B cell (primary cell): ENCODE measurements at regions not wholly inside any gene's neighbourhood (a gene's known extent, or its start where the extent isn't known, plus 50 kb on each side); places are given as distances from the start of the nearest gene placed in this dataset.

Experiments
- ATAC-seq: fragments of 200-7000 bp; cut with Tn5 transposase; one replicate; pipeline ENCODE4 v1.10.0; 2021; ENCODE audit warnings: low read depth, mild to moderate bottlenecking, moderate number of reproducible peaks, moderate library complexity
- CTCF ChIA-PET: fragments of 350-600 bp; sonication (Branson Sonifier 250); formaldehyde crosslinking; loops from one replicate; lab custom pipeline; 2021; ENCODE audit warnings: antibody characterized with exemption, inconsistent platforms; lab: Charles Lee
- POLR2A ChIA-PET: fragments of 350-600 bp; sonication (Branson Sonifier 250); formaldehyde crosslinking; loops from one replicate; lab custom pipeline; 2021; ENCODE audit warnings: antibody characterized with exemption; lab: Charles Lee
- DNase-seq: peaks from one replicate; pipeline ENCODE4 v3.0.0; 2013
- H2AFZ ChIP-seq: 2 replicates; pipeline ENCODE4 v1.6.1; 2012; ENCODE audit warnings: mild to moderate bottlenecking, low read depth, low read length; ENCODE audit not compliant: insufficient read depth, poor library complexity, severe bottlenecking
- H3K27ac ChIP-seq, 2 donors: 1 replicate in 1 of 2; 2 replicates in 1 of 2; pipeline ENCODE4 v1.5.1; 2012 to 2013; ENCODE audit warnings: low read length in 2 of 2, mild to moderate bottlenecking in 2 of 2, moderate library complexity in 1 of 2
- H3K27me3 ChIP-seq, 4 experiments: fragments of 200-600 bp in 1 of 4; sonication (generic) in 1 of 4; replicated peaks in 1 of 4; 1 replicate in 2 of 4; 2 replicates in 2 of 4; pipeline versions ENCODE4 v1.6.1 to v1.7.0; 2013 to 2016; ENCODE audit warnings: low read length in 3 of 4, mild to moderate bottlenecking in 2 of 4, mixed read lengths in 1 of 4, moderate library complexity in 1 of 4; ENCODE audit not compliant: insufficient read depth in 4 of 4, control insufficient read depth in 3 of 4; ENCODE audit errors: control extremely low read depth in 1 of 4
- H3K36me3 ChIP-seq, 2 experiments: replicated peaks in 1 of 2; 1 replicate in 1 of 2; 2 replicates in 1 of 2; pipeline versions ENCODE4 v1.6.1 to v1.7.1; 2013; ENCODE audit warnings: low read length in 1 of 2; ENCODE audit not compliant: insufficient read depth in 2 of 2, control insufficient read depth in 1 of 2; ENCODE audit errors: control extremely low read depth in 1 of 2, extremely low read depth in 1 of 2
- H3K4me1 ChIP-seq, 2 donors: fragments of 200-600 bp in 1 of 2; sonication (generic) in 1 of 2; 1 replicate in 1 of 2; 2 replicates in 1 of 2; pipeline versions ENCODE4 v1.5.1 to v1.6.1; 2013 to 2017; ENCODE audit warnings: low read length in 2 of 2; ENCODE audit not compliant: control insufficient read depth in 2 of 2, insufficient read depth in 2 of 2
- H3K4me2 ChIP-seq: replicated peaks from 2 replicates; pipeline ENCODE3; 2012; ENCODE audit warnings: mild to moderate bottlenecking, low read depth, low read length; ENCODE audit not compliant: poor library complexity, severe bottlenecking
- H3K4me3 ChIP-seq, 5 experiments: fragments of 200-600 bp in 1 of 5; sonication (generic) in 1 of 5; 1 replicate in 3 of 5; 2 replicates in 2 of 5; pipeline versions ENCODE4 v1.5.1 to v1.7.0; 2011 to 2016; ENCODE audit warnings: low read length in 4 of 5, mild to moderate bottlenecking in 4 of 5, low read depth in 2 of 5, control low read depth in 1 of 5, moderate library complexity in 1 of 5; ENCODE audit not compliant: insufficient read depth in 1 of 5; ENCODE audit errors: control extremely low read depth in 1 of 5, extremely low read depth in 1 of 5
- H3K79me2 ChIP-seq: fragments of 200-600 bp; sonication (generic); one replicate; pipeline ENCODE4 v1.6.0; 2016; ENCODE audit warnings: low read length; ENCODE audit not compliant: control insufficient read depth, insufficient read depth
- H3K9ac ChIP-seq: fragments of 200-600 bp; sonication (generic); 2 replicates; pipeline ENCODE4 v1.6.1; 2017; ENCODE audit warnings: mild to moderate bottlenecking, low read length, moderate library complexity
- H3K9me3 ChIP-seq, 3 donors: one replicate each; pipeline versions ENCODE4 v1.6.1 to v1.7.1; 2013; ENCODE audit warnings: low read length in 2 of 3; ENCODE audit not compliant: control insufficient read depth in 2 of 3, insufficient read depth in 1 of 3; ENCODE audit errors: control extremely low read depth in 1 of 3
- H4K20me1 ChIP-seq: 2 replicates; pipeline ENCODE4 v1.6.0; 2012; ENCODE audit warnings: mild to moderate bottlenecking, low read length; ENCODE audit not compliant: insufficient read depth, control insufficient read depth, poor library complexity, severe bottlenecking
- H3K27ac Mint-ChIP-seq: one replicate; pipeline ENCODE4 v1.8.0; 2021; ENCODE audit warnings: mixed read lengths
- H3K27me3 Mint-ChIP-seq: one replicate; pipeline ENCODE4 v1.8.0; 2021; ENCODE audit warnings: mixed read lengths
- H3K4me1 Mint-ChIP-seq: one replicate; pipeline ENCODE4 v1.8.0; 2021; ENCODE audit warnings: mixed read lengths
- H3K4me3 Mint-ChIP-seq: one replicate; pipeline ENCODE4 v1.8.0; 2021; ENCODE audit warnings: mixed read lengths
- H3K9me3 Mint-ChIP-seq: one replicate; pipeline ENCODE4 v1.8.0; 2022; ENCODE audit warnings: mixed read lengths; ENCODE audit not compliant: insufficient read depth
- EZH2 ChIP-seq: IDR thresholded peaks from 2 replicates; pipeline ENCODE4 v1.6.1; 2012; ENCODE audit warnings: borderline replicate concordance, low read depth, mild to moderate bottlenecking, moderate library complexity, low read length; ENCODE audit not compliant: insufficient read depth, poor library complexity, severe bottlenecking
- WGBS: methylation state at CpG from one replicate; pipeline ENCODE4 v1.1.5; 2013; ENCODE audit warnings: missing lambda C conversion rate; ENCODE audit not compliant: insufficient coverage; 5-methylcytosine and 5-hydroxymethylcytosine counted together
- intact Hi-C: fragments of 100-400 bp; cut with micrococcal nuclease; formaldehyde crosslinking; loops from one replicate; pipeline ENCODE4 v1.10.0; 2022
- TF ChIP-seq, protein P1 (sequence below): fragments of 200-600 bp; IDR thresholded peaks from one replicate; pipeline ENCODE4 v1.8.0; 2022; ENCODE audit warnings: antibody characterized with exemption, mild to moderate bottlenecking

DNA sequence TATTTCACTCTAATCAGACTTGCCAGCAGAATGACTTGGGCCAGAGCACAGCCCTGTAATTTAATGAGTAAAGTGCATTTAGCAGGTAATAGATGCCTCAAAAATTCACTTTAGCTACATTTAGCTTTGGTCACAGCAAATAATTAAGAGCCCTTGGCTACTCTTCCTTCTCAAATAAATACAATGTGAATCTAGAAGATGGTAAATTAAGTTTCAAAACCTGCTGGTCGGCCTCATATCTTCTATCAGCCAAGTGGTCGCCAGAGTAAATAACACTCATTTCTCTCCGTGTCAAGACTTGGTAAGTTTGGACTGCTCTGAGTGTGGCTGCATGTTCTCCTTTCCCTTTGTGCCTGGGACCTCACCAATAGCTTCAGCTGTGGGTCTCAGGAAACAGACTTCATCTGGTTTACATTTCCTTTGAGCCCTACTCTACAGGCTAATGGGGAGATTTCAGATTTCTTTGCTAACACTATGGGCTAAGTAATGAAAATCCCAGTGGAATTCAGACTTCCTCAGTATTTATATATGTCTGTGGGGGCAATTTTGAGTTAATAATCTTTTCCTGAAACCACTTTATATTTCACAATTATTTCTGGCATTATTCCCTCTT lies 375.8 kb downstream of the RBM43 start:
- ChIA-PET CTCF (no interaction called here), POLR2A (no interaction called here)
- Mint-ChIP-seq H3K4me3 (no peak overlapping the region), H3K9me3 (no peaks in the 10 kb centered on the region), H3K27ac (no peak overlapping the region), H3K27me3 (no peaks in the 10 kb centered on the region), H3K4me1 (no peaks in the 10 kb centered on the region)
- 67% methylated on average over 1 of the region's 3 CpGs for WGBS
- Histone ChIP-seq H3K9me3 (no peaks in the 10 kb centered on the region), H4K20me1 (no peaks in the 10 kb centered on the region), H3K4me2 (no peak overlapping the region), H3K27me3 (no peaks in the 10 kb centered on the region), H3K4me1 (no peaks in the 10 kb centered on the region), H3K9ac (no peak overlapping the region), H3K4me3 (no peak overlapping the region), H2AFZ (no peak overlapping the region), H3K79me2 (no peaks in the 10 kb centered on the region), H3K36me3 (no peaks in the 10 kb centered on the region), H3K27ac (no peak overlapping the region)
- intact Hi-C loops: no loop called here
- ATAC-seq: no peak
- TF ChIP-seq EZH2: no peak
- TF ChIP-seq, protein P1, sequence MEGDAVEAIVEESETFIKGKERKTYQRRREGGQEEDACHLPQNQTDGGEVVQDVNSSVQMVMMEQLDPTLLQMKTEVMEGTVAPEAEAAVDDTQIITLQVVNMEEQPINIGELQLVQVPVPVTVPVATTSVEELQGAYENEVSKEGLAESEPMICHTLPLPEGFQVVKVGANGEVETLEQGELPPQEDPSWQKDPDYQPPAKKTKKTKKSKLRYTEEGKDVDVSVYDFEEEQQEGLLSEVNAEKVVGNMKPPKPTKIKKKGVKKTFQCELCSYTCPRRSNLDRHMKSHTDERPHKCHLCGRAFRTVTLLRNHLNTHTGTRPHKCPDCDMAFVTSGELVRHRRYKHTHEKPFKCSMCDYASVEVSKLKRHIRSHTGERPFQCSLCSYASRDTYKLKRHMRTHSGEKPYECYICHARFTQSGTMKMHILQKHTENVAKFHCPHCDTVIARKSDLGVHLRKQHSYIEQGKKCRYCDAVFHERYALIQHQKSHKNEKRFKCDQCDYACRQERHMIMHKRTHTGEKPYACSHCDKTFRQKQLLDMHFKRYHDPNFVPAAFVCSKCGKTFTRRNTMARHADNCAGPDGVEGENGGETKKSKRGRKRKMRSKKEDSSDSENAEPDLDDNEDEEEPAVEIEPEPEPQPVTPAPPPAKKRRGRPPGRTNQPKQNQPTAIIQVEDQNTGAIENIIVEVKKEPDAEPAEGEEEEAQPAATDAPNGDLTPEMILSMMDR: no peak
- DNase-seq: no peak

DNA sequence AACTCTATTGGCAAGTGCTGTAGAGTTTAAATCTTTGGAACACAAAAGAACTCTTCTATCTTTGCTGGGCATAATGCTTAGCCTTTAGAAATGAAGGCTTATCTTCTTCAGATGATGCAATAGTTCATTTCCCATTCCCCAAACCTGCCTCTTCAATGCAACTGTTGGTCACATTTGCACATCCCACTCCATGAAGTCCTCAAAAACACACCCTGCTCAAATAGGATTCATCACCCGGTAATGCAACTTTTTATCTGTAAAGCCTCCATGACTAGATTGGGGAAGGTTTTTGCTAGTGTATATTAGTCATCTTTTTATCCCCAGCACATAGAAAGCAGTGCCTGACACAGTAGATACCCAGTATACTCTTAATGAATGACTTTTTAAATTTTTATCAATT lies 376.4 kb downstream of the RBM43 start:
- Histone ChIP-seq H4K20me1 (no peaks in the 10 kb centered on the region), H3K9me3 (no peaks in the 10 kb centered on the region), H3K4me3 (no peak overlapping the region), H3K79me2 (no peaks in the 10 kb centered on the region), H3K36me3 (no peaks in the 10 kb centered on the region), H2AFZ (no peak overlapping the region), H3K4me1 (no peaks in the 10 kb centered on the region), H3K27ac (no peak overlapping the region), H3K9ac (no peak overlapping the region), H3K4me2 (no peak overlapping the region), H3K27me3 (no peaks in the 10 kb centered on the region)
- Mint-ChIP-seq H3K4me3 (no peak overlapping the region), H3K27ac (no peak overlapping the region), H3K4me1 (no peaks in the 10 kb centered on the region), H3K9me3 (no peaks in the 10 kb centered on the region), H3K27me3 (no peaks in the 10 kb centered on the region)
- DNase-seq (no peak), ATAC-seq (no peak)
- intact Hi-C loops: no loop called here
- TF ChIP-seq EZH2: no peak
- TF ChIP-seq, protein P1: no peak
- WGBS: no CpG with 5 or more reads among the region's 1 CpG
- ChIA-PET CTCF (no interaction called here), POLR2A (no interaction called here)
